LNCAP (cell line): ENCODE measurements at regions not wholly inside any gene's neighbourhood (a gene's known extent, or its start where the extent isn't known, plus 50 kb on each side); places are given as distances from the start of the nearest gene placed in this dataset.

Experiments
- CTCF ChIP-seq: fragments of 450-650 bp; IDR thresholded peaks from 2 replicates; pipeline ENCODE4 v1.5.1; 2017; ENCODE audit warnings: mild to moderate bottlenecking

- no peak for TF ChIP-seq CTCF
These were observed 94.9 kb downstream of the PCDH1 start for GRCh38 chr5:141783005-141783946.

- no peak for TF ChIP-seq CTCF
These were observed 96.3 kb downstream of the PCDH1 start for GRCh38 chr5:141781910-141782309.

GRCh38 chr5:141780952-141781781 is 97.0 kb downstream of the PCDH1 start:
- no peak for TF ChIP-seq CTCF

- no peak for TF ChIP-seq CTCF
These were observed 97.8 kb downstream of the PCDH1 start for GRCh38 chr5:141780240-141780951.

GRCh38 chr5:141779503-141779973 is 97.5 kb upstream of the ARAP3 start:
- no peak for TF ChIP-seq CTCF

GRCh38 chr5:141778683-141779082 is 96.7 kb upstream of the ARAP3 start:
- TF ChIP-seq CTCF = no peak

GRCh38 chr5:141778206-141778605 is 96.2 kb upstream of the ARAP3 start:
- no peak for TF ChIP-seq CTCF
